GM21576 (cell line): ENCODE measurements at regions not wholly inside any gene's neighbourhood (a gene's known extent, or its start where the extent isn't known, plus 50 kb on each side); places are given as distances from the start of the nearest gene placed in this dataset.

Experiments
- ATAC-seq: cut with Tn5 transposase; IDR thresholded peaks from one replicate; pipeline ENCODE4 v1.9.1; 2021; ENCODE audit warnings: mild to moderate bottlenecking, moderate library complexity; ENCODE audit not compliant: unreplicated experiment

DNA sequence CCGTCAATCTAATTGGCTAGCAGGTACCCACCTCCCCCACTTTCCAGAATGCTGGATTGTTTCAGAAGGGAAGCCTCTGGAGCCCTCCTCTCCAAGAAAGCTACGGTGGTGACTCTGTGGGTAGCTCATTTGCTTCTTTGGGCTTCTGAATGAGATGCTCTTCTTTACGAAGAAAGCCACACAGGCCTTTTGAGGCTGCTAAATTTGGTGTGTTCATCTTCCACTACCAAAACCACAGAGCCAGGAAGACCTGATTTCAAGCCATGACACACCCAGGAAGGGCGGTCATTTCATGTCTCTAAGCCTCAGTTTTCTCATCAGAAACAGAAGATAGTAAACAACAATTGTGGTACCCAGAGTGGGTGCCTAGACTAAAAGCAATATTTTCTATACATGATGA is 901.2 kb downstream of the KCNMA1 start:
- no peak for ATAC-seq

DNA sequence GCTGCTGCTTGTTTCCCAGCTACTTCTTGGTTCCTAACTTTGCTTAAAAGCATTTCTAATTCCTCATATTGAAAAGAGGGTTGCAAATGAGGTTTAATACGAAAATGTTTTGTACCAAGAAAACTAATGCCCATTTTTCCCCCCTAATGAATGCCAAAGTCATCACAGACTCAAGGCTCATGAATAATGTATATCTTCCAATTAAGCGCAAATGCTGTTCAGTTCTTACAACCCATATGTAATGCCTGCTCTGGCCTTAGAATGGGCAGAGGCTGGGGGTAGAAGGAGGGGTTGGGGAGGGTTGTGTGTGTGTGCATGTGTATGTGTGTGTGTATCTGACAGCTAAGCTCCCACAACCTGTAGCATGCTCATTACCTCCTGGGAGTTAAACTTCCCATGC is 901.7 kb downstream of the KCNMA1 start:
- no peak for ATAC-seq

DNA sequence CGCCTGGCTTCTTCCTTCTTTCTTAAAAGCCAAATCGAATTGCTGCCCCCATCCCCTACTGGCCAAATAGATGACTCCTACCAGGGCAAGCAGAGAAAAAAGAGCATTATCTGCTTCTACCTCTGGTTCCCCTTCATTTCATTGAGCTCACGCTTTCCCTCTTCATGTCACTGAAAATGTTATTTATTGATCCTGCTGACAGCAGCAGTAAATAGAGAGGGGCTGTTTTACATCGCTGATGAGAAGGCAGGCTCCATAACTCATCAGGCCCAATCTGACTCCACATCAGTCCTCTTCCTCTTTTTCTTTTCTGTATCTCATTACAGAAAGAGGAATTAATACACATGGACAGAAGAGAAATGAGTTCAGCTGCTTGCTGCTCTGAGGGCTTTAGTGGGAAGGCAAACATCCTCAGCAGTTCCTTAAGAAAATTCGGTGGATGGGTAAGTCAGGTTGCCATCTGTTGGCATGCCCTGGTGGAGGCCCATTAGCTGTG is 904.1 kb downstream of the KCNMA1 start:
- no peak for ATAC-seq

DNA sequence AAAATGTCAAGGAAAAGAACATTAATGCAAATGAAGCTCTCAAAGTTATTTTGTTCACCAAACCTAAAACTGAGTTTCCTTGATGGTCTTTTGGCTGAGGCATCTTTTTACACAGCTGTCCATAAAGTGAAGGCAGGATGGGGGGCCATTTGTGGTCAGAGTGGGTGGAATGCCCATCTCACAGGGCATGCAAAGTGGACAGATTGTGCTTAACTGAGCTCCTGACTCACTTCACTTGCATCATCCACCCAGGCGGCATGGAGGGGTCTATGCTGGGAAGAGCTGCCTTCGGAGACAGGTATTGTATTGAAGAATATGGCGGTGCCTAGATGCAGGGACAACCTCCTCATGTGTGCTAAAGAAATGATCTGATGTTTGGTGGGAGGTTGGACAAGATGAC is 905.3 kb downstream of the KCNMA1 start:
- ATAC-seq: no peak

DNA sequence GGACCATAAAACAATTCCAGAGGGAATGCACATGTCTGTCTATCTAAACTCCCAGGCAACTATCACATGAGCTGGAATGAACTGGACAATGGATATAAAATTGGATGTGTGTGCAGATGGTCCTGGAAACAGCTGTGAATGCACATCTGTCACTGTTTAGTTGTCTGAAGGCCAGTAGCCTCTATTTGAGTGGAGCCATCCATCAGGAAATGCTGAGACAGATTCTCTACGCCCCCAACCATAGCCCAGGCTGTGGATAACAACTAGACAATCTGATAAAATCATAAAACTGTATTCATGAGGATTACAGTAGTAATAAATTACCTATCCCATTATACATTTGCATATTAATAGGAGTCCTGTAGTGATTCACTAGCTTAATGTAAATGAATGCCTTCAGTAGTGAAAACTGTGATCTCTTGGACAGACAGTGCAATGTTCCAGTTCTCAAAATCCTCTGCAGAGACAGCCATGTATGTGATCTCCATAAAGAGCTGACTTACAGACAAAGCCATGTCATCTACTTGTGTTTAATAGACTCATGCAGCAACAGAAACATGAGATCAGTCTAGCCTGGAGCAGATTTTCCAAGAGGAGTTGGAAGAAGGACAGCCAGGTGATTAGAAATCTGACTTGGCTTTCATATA is 907.6 kb downstream of the KCNMA1 start:
- ATAC-seq: no peak

DNA sequence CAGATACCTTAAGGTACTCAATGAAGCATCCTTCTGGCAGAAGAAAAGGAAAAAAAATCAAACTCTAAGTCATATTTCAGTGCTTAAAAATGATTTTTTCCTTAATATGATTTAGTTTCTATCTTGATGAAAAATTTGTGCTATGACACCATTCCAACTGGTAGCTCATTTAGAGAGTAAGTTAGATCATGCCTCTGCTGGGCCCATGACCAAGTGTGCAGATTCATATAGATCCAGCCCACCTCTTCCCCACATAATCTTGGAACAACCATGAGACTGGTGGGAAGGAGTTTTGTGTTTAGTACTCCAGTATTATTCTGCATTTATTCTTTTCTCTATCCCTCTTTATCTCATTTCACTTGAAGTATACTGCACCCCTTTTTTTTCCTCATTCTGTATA is 908.3 kb downstream of the KCNMA1 start:
- no peak for ATAC-seq

DNA sequence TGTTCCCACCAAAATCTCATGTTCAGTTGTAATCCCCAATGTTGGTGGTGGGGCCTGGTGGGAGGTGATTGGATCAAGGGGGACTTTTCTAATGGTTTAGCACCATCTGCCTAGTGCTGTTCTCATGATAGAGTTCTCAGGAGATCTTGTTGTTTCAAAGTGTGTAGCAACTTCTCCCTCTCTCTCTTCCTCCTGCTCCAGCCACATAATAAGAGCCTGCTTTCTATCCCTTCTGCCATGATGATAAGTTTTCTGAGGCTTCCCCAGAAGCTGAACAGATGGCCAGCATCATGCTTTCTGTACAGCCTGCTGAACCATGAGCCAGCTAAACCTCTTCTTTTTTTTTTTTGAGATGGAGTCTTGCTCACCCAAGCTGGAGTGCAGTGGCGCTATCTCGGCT is 910.6 kb downstream of the KCNMA1 start:
- no peak for ATAC-seq

DNA sequence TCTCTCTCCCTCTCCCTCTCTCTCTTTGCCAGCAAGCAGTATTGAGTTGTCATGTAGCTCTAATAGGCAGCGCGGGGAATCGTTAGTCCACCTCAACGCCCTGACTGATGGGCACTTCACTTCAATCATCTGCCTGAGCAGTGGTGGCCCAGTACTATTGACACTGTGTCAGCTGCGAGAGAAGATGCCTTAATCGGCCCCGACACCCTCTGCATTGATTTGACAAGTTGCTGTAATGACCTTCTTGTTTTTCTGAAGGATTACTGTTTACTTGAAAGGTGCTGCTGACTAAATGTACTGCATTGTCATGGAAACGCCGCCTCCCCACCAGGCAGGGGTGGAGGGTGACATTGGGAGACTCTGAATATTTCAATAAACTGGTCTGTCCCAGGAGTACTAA is 913.8 kb downstream of the KCNMA1 start:
- ATAC-seq: no peak

DNA sequence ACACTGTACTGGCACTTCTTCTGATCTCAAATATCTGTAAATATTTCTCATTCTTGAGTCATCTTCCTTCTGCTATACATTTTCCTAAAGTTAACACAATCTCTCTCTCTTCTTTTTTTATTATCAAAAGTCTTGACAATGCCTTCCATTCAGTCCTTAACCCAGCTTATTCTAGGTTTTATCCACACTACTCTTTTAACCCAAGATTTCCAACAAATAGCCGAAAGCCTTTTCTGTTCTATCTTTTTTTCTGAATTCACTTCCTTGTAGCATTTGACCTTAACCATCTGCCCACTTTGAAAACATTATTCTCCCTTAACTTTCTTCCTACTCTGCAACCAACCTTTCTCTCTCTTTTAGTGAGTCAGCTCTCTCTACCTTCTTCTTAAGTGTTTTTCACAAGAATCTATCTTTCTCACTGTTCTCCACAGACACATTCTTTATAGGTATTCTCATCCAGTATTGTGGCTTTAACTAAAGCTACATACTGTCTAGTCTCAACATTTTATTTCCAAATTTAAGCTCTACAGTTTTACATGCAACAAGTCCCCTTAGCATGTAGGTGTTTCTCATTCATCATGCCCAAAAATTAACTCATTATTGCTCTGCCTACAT is 915.6 kb downstream of the KCNMA1 start:
- no peak for ATAC-seq

DNA sequence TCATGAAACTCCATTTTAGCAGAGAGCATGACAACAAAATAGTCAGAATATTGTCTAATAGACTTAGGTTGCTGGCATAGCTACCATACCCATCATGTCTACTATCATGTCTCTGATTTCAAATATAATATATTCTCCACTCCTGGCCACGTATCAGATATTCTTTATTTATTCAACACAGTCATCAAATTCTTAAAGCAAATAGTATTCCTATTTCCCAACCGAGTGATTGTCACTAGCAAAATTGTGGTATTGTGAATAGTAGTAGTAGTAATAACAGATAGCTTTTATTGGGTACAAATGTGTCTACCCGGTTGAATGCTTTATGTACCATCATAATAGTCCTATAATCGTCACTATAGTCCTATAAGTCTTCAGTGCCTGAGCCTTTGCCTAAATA is 918.6 kb downstream of the KCNMA1 start:
- no peak for ATAC-seq

DNA sequence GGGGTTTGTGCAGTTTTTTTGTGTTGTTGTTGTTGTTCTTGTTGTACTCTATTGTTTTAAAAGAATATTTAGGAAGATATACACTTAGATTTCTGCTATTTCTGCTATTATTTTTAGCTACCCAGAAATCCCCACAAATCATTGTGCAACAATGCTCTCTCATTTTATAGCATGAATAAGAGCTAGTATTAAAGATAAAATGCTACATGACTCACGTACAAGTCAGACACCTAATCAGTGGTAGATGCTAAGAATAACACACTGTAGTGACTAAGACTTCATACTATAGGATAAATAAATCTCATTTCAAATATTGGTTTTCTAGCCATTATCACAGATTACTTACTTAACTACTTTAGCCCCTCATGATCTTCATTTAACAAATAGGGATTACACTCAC is 920.5 kb downstream of the KCNMA1 start:
- ATAC-seq: no peak

DNA sequence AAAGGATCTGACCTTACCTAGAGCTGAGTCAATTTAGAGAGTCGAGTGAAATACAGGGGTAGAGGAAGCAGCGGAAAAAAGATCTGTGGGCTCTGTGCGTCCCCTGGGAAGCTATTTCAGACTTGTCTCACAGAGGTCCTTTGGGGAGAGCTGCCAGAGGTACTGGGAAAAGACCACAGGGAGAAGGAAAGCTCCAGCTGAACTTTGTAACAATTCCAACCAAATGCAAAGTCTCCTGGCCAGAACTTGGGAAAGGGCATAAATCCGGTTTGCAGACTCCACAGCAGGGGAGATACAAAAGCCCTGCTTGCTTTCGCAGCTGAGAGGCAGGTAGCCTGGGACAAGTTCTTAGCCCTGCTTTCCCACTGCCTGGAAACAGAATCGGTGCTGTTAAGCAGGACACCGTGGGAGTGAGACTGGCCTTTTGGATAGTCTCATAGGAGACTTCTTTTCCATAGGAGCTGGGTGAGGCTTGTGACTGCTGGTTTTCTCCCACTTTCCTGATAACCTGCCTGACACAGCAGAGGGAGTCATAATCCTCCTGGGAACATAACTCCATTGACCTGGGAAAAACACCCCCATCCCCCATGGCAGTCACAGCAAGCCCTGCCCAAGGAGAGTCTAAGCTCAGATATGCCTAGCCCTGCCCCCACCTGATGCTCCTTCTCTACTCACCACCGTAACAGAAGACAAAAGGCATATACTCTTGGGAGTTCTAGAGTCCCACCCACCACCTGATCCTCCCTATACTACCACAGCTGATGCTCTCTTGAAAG is 926.2 kb downstream of the KCNMA1 start:
- ATAC-seq: no peak

DNA sequence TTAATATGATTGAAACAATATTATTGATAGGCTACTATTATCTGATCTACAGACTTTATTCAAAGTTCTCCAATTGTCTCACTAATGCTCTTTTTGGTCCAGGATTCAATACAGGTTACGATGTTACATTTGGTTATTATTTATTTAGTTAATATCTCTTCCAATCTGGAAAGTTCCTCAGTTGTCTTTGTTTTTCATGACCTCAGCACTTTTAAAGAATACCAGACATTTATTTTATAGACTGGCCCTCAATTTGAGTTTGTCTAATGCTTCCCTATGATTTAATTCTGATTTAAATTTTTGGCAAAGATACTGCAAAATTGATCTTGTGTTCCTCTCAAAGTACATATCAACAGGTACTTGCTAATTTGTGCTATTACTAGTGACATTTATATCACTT is 937.4 kb downstream of the KCNMA1 start:
- ATAC-seq: no peak

DNA sequence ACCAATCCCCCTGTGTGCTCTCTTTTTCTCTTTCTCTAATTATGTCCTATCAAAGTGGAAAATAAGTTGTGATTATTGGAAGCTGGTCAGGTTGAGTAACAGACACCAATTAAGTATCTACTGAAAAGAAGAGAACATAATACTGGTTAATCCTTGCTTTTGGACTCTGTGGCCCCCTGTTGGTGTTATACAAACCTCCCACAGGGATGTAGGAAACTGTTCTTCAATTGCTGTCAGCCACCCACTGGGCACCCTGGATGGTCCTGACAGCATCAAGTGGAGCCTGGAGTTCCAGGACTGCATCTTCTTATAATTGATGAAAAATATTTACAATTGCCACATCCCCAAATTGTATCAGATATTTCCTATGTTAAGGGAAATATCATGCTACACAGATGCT is 939.7 kb downstream of the KCNMA1 start:
- no peak for ATAC-seq

DNA sequence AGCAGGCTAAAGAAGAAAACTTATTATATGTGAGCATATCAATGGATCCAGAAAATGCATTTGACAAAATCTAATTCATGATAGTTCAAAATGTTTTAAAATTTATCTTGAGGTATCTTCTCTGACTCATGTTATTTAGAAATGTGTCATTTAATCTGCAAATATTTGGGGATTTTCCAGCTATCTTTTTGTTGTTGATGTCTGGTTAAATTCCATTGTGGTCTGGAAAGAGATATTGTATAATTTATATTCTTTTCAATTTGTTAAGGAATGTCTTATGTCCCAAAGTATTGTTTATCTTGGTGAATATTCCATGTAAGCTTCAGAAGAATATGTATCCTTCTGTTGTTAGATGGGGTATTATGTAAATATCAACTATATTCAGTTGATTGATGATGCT is 942.5 kb downstream of the KCNMA1 start:
- ATAC-seq: no peak

DNA sequence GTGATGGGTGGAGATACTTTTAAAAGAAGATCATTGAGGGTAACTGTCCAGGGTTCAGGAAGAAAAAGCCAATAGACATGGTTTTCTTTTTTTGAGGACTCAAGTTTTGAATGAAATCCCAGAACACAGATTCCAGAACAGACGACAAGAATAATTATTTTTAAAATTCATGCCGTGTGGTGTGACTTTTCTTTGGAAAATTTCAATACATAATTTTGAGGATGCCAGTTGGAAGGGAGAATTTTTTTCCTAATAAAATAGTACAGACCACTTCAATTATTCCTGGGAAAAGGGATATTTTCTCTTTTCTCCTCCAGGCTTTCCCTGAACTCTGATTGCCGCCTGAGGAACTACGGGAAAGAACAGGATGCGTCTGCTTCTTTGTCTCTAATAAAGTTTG is 951.4 kb downstream of the KCNMA1 start:
- no peak for ATAC-seq

DNA sequence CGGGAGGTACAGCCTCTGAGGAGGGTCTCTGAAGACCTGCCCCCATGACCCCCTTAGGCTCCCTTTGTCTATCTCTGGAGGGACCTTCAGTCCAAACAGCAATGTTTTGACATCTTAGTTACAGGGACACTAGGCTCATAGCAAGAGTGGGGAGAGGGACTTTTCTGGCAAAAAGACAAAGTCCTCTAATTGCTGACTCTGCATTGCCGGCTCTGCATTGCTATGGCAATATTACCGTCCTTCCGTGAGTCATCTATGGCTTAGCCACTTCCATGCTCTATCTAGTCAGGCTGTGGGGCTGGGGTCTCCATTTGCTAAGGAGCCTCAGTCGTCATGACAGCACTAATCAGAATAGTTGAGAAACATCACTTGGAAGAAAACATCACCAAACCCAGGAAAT is 952.6 kb downstream of the KCNMA1 start:
- ATAC-seq: no peak

DNA sequence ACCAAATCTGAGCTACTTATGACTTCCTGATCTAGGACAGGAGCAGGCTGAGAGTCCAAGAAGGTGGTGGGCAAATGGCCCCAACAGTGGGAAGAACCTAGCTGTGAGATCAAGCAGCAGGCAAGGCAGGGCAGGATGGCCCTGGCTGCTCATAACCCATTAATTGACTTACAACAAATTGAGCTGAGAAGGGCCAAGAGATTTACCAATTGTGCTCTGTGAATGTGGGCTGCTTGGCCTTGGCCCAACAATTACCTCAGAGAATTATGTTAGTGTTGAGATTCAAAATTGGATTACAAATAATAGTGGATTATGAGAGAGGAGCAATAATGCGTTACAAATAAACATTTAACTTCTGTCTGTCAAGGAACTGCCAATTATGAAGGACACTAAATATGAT is 956.5 kb downstream of the KCNMA1 start:
- no peak for ATAC-seq

DNA sequence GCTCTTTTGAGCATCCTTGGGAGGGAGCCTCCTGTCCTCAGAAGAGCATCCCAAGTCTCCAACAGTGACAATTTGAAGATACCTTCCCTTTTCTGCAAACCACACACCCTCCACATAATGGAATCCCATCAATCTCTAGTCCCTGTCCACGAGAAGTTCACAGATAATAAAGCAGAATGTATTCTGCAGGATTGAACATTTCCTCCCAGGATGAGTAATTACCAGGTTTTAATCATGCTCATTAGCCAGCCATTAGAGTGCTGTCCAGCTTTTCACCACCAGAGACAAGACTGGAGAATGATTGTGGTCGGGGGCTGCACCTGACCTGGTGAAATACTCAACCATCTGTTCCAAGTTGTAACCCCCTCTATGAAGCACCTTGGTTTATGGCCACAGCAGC is 958.6 kb downstream of the KCNMA1 start:
- ATAC-seq: no peak

DNA sequence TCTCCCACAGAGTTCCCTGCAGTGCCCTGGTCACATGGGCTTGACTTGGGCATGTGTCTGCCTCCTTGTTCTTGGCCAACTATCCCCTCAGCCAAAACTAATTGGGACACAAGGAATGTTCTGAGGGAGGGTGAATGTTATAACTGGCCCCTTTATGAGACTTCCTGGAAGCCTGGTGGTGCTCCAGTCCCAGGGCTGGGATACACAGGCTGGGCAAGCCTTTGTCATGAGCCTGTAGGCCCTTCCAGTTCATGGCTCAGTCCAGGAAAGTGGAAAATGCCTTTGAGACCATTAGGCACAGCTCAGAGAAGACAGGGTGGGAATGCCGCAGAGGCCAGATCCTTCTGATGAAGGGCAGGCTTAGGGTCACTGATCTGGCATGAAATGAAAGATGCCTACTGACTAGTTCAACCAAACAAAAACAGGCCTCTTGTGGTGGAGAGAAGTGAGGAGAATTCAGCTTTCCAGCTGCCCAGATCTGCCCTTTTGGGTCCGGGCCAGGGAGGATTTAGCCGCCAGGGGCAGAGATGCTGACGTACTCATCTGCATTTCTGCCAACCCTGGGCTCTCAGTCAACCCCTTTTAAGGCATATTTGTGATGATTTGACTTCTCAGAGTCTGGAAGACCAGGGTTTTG is 961.5 kb downstream of the KCNMA1 start:
- ATAC-seq: no peak

DNA sequence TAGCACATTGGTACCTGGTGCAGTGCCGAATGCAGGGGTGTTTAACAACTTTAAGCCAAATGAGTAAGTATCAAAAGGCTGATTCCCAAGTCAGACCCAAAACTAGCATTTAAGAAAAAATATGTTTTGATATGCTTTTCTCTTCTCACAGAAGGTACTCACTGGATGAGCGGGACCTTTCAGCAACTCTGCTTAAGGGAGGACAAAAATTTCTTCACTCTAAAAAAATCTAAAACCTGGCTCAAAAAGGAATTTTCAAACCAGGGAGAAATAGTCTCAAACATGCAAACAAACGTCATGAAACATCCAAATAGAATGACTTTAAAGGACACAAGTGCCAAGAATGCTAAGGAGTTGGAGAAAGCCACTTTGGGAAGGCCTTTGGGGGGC is 962.1 kb downstream of the KCNMA1 start:
- ATAC-seq: no peak
